NCI-H1930 (cell line): ENCODE measurements at regions not wholly inside any gene's neighbourhood (a gene's known extent, or its start where the extent isn't known, plus 50 kb on each side); places are given as distances from the start of the nearest gene placed in this dataset.

Experiments
- DNase-seq, 2 experiments: peaks; one replicate each; lab custom pipeline; 2025; lab: John Stamatoyannopoulos, UW

DNA sequence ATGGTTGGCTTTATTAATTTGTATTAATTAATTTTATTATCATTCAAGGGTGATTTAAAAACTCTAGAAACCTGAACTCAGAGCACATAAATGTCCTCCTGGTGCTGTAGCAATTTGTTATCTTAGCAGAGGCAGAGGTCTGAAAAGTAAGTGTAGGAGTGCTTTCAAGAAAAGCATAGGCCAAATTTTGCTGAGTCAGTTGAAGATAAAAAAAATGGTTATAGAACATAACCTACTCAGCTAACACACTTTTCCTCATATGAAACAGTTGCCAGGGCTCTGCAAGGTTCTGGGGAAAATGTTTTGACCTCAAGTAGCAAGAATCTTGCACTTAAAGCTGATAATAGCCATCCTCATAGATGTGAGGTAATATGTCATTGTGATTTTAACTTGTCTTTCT, 53.5 kb upstream of the CHODL start:
- no peak for DNase-seq

DNA sequence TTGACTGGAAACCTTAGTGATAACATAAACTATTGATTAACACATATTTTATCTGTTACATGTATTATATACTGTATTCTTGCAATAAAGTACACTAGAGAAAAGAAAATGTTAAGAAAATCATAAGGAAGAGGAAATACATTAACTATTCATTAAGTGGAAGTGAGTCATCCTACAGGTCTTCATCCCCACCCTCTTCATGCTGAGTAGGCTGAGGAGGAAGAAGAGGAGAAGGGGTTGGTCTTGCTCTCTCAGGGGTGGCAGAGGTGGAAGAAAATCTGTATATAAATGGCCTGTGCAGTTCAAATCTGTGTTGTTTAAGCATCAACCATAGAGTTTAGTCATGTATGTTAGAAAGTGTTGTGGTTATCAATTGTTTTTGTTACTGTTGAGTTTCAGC, 66.1 kb upstream of the CHODL start:
- DNase-seq = no peak

DNA sequence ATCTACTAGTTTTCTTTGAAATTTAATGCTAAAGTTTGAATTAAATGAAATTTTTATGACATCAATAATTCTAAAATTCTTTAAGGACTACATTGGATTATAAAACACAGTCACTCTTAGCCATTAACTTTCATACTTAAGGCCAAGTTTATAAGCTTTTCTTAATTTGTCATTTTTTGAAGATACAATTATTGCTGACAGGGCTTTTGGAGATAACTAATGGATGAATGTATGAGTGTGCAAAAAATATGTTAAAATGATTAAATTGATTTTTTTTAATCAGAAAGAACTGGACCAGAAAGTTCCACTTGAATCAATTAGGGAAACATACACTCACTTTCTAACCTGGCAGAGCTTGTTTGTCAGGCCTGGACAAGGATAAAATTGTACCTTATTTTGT, 70.3 kb upstream of the CHODL start:
- no peak for DNase-seq

DNA sequence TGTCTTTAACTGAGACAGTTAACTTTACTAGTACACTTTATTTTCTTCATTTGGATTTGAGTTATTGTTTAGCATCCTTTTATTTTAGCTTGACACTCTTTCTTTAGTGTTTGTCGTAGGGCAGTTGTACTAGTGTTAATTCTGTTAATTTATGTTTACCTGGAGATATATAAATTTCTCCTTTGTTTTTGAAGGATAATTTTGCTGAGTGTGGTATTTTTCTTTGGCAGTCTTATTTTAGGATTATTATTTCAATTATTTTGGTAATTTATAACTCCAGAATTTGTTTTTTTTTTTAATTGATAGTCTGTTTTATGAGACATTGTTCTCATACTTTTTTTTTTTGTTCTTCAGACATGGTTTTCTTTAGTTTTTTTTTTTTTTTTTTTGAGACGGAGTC, 73.8 kb upstream of the CHODL start:
- no peak for DNase-seq

DNA sequence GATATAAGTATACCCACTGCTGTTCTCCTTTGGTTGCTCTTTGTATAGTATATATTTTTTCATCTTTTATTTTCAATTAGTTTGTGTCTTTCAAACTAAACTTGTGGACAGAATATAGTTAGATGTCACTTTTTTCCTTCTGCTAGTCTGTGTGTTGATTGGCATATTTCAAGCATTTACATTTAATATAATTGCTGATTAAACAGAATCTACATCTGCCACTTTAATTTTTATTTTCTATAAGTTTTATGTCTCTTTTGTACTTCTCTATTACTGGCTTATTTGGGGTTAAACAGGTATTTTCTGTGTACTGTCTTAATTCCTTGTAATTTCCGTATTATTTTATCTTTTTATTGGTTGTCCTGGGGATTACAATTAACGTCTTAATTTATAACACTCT, 74.4 kb upstream of the CHODL start:
- no peak for DNase-seq

DNA sequence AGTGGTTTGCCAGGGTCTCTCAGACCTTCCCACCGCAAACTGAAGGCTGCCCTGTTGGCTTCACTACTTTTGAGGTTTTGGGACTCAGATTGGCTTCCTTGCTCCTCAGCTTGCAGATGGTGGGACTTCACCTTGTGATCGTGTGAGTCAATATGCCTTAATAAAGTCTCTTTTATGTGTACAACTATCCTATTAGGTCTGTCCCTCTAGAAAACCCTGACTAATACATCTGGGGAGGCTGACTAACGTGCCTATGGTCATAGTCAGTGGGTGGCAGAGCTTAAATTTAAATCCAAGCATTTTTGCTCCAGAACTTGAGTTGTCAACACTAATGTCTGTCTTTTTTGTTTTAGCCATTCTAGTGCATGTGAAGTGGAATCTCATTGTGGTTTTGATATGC, 76.5 kb upstream of the CHODL start:
- no peak for DNase-seq

DNA sequence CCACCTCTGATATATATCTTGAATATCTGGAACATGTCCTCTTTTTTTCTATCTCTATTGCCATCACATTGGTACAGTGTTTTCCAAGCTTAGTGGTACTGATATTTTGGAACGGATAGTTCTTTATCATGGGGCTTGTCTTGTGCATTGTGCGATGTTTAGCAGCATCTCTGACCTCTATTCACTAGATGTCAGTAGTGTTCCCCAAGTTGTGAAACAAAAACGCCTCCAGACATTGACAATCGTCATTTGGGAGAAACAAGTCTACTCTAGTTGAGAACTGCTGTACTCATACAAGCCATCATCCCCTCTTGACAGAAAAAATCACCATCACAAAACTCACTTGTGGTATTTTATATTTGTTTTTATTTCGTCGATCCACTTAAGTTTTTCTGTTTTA, 79.7 kb upstream of the CHODL start:
- no peak for DNase-seq

DNA sequence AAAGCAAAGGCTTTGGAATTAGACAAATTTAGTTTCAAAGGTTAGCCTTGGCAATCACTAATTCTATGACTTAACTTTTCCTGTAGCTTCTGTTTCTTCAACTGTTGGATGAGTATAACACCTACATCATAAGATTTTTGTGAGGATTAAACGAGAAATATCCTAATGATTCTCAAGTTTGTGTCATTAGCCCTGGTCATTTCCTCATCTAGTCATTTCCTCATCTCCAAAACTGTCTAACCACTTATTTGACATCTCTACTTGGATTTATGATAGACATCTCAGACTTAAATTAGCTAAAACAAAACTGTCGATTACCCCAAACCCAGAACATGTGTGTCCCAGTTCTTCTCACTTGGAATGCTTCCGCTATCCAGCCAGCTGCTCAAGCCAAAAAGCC, 80.2 kb upstream of the CHODL start:
- DNase-seq = no peak

DNA sequence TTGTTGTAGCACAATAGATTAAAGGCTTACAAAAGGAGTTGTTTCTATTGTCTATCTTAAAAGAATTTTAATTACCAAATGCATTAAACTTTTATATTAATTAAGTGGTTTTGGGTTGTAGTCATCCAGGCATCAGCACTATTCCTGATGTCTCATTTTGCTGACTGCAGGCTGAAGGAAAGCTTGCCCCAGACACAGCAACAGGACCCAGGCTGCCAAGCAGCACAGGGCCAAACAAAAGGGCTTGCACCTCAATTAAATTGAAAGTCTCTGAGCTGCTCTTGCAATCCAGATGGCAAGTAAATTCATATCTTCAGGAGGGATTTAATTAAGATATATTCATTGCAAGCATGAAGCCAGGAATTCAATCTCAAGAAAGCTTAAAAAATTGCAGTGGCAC, 80.7 kb upstream of the CHODL start:
- DNase-seq = no peak

DNA sequence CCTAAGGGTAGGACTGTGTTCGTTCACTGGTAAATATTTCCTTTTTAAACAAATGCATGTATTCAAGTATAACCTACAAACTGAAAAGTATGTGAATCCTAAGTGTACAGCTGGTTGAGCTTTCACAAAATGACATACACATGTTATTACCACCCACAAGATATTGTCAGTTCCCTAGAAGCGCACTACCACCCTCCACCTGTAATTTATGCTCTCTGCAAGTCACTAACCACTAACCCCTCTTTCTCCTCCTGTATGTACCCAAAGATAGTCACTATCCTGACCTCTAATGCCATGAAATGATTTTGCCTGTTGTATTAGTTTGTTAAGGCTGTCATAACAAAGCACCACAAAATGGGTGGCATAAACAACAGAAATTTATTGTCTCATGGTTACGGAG, 82.8 kb upstream of the CHODL start:
- DNase-seq = no peak

DNA sequence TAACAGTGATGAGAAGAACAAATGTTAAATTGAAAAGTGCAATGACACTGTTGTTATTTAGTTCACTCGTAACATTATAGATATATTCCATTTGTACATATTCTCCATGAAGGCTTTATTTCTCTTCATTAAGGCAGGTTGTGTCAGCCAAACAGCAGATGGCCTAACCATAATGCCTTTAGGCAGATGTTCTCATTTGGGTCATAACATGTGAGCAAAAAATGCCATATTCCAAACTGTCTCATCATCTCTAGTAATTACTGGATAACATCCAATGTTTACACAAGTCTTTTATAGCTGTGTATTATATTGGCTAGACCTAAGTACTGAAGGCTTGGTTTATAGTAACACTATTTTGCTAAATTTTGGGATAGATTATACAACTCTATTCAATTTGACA, 87.2 kb upstream of the CHODL start:
- no peak for DNase-seq

DNA sequence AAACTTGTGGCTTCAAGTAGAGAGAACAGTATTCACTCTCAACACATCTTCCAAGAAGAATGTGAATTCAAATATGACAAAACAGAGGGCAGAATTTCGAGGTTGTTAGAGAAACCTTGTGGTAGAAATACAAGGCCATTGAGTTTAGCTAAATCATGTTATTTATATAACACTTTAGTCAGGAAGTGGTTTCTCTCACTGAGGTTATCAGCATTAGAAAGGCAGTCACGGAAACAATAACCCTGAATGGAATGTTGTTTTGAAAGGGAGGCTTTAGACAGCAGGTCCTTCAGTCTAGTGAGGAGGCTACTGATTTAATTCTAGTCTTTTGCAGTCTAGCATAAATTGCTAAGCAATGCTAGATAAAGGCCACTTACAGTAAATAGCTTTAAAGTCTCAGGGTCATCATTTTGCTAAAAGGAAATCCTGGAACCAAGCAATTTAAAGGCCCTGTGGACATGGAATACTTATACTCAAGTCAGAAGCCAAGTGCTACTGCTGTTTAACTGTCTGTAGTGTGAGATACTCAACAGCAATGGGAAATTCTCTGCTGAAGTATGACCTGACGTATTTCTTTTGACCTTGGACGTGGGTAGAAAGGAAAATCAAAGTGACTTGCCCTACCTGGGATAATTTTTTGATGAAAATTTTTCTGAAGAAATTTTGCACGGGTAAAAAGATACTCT, 89.0 kb upstream of the CHODL start:
- DNase-seq = no peak

DNA sequence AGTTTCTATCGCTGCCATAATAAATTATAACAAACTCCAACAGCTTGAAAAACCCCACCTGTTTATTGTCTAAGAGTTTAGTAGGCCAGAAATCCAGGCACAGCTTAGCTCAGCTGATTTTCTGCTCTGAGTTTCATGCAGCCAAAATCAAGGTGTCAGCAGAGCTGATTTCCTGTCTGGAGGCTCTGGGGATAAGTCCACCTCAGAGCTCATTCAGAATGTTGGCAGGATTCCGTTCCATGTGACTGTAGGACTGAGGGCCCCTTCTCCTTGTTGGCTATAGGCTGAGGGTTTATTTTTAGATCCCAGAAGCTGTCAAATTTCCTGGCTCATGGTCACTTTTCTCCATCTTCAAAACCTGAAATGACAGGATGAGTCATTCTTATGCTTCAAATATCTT, 91.6 kb upstream of the CHODL start:
- DNase-seq = no peak

DNA sequence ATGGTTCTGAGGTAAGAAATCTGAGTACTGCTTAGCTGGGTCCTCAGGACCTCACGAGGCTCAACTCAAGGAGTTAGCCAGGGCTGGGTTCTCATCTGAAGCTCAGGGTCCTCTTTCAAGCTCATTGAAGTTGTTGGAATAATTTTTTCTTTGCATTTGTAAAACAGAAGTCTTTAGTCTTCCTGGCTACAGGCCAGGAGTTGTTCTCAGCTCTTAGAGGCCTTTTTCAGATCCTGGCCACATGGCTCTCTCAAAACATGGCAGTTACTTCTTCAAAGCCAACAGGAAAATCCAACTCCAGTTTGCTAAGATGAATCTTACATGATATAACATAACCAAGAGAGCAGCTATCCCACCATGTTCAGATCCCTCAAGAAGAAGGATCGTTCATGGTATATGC, 92.3 kb upstream of the CHODL start:
- no peak for DNase-seq

DNA sequence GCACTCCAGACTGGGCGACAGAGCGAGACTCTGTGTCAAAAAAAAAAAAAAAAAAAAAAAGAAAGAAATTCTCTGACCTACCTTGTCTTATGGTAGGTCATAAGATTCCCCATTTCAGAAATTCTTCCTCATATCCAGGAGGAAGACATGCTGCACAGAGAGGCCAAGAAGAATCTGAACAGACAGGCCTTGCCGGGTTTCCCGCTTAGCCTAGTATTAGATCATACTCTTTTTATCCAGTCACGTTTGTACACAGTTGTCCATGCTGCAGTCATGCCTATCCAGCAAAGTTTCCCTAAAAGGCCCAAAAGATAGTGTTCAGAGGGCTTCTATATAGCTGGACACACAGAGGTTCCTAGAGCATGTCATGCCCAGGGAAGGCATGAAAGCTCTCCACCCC, 93.6 kb upstream of the CHODL start:
- no peak for DNase-seq

DNA sequence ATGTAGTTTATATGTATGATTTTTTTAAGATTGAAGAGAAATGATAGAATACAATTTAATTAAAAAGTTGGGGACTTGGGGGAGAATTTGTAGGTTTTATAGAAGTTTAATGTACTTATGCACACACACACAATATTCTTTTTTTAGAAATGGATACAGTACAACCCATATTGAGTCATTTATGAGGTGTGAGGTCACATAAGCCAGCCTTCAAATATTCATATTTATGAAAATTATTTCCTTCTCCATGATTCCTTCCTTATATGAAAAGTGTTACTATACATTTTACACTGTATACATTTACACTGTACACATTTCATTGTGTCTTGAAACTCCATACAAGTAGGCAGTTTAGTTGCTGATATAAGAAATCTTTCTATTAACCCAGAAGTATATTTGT, 96.2 kb upstream of the CHODL start:
- no peak for DNase-seq

DNA sequence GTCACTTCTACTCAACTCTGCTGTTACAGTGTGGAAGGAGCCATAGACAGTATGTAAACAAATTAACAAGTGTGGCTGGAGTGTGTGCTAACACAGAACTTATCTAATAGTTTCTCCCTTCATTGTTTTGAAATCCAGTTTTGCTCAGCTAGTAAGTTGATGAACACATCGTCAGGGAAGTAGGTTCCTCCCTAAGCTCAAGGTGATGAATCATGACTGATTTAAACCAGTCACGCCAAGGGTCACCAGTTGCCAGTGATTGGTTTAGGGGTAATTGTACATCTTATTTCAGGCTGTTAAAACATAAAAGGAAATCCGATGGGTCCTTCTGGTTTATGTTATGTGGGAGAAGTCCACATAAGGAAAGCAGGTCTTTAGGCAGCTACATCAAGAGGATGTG, 97.0 kb upstream of the CHODL start:
- no peak for DNase-seq

DNA sequence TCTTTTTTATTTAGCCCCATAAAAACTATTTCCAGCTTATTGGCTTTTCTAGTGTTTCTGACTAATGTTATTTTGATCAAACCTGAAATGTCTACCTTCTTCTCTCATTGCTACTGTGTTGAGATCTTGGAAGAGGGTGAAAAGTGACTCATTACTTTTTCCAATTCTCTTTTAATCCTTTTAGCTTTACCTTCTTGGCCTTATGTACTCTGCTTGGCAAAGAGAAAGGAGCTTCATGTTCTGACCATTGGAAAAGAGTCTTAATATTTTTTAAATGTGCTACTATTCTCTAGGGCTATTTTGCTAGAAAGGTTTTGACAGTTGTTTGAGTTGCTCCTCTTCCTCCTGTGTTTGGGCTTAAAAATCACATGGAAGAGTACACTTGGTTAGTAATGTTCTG, 97.8 kb upstream of the CHODL start:
- no peak for DNase-seq

DNA sequence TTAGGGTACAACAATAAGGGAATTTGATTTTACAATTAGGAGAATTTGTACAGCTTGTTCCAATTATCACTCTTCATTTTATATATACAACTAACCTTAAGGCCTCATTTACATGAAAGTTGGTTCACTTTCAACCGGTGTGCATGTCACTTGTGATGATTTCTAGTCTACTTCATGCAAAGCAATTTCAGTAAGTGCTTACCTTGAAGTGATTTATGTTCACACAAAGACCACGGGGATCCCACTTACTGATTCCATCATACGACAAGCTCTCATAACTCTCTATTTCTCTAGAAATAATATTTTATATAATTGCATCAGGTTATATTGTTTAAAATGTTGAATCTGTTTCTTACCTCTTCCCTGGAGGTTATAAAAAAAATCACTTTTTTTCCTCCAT, 100.3 kb upstream of the CHODL start:
- DNase-seq = no peak

DNA sequence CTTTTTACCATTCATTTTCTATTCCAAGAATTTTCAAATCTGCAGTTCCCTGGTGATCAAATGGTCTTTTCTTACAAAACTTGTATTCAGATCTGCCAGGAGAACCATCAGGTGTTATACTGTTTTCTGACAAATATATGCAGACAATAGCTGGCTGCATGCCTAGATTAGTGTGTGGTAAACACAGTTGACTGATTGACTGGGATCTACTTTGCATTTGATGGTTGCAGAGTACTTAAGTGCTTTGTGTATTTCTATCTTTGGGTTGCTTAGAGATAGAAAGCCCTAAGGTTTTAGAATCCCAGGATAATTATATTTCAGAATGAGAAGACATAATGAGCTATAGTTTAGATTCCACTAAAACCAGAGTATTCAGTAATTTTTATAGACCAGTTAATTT, 102.0 kb upstream of the CHODL start:
- DNase-seq = peak in 1 of 2 experiments; percentile 11

DNA sequence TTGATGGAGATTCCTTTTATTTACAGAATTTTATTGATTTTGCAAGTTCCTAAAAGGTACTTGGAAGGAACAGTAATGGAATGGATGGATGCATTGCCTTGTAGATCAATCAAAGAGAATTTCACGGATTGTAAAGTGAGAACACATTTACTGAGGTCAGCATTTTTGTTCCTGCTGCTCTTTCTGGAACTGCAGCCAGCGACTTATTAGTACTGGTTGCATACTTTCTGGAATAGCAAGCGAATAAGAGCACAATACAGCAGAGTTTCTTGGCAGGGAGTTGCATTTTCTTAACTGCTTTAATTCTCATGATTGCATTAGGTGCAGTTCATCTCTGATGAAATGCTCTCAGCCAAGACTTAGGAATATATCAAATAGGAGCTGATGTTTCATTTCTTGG, 106.1 kb upstream of the CHODL start:
- no peak for DNase-seq

DNA sequence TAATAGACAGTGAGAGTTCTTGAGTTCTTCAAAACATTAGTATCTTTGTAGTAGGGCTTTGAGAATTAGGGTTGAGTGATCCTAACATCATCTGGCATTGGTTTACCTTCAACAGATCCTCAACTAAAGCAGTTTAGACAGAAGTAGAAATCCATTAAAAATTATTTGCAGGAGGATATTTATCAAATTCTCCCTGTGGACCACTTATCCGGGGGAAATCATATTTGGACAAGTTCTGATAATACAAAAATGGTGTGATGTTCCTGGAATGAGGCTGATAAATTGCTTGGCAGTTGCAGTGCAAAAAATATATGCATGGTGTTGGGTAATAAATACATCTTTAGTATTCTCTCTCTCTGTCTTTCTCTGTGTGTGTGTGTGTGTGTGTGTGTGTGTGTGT, 115.1 kb upstream of the CHODL start:
- no peak for DNase-seq

DNA sequence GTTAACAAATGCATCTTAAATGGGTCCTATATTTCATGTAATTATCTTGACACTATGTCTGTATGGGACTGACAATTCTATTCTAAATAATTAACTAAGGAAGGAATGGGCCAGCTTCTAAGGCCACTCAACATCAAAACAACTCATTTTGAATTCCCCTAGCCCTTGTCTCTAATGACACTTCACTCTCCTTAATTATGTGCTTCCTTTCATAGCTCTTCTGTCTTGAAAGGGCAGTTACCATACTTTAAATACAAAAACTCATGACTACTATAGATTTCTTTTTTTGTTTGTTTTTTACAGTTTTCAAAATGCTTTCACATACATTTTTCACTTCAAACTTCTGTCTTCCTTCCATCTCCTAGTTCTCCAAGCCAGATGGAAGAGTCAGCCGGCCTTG, 126.1 kb upstream of the CHODL start:
- no peak for DNase-seq

DNA sequence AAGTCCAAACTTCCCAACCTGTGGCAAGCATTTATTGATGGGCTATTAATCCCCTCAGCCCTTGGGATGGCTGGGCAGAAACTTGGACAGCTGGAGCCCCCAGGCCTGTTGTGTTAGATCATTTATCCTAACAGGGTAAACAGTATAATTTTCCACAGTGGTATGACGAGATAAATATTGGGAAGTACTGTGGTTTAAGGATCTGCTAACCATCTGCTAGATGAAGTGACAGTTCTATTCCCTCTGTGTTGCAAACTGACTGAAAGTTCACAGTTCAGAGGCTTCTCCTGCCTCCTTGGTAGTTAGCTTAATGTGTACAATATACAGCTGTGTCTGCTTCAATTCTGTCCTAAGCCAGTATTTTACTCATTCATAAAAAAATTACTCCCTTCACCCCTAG, 127.5 kb upstream of the CHODL start:
- DNase-seq = no peak

DNA sequence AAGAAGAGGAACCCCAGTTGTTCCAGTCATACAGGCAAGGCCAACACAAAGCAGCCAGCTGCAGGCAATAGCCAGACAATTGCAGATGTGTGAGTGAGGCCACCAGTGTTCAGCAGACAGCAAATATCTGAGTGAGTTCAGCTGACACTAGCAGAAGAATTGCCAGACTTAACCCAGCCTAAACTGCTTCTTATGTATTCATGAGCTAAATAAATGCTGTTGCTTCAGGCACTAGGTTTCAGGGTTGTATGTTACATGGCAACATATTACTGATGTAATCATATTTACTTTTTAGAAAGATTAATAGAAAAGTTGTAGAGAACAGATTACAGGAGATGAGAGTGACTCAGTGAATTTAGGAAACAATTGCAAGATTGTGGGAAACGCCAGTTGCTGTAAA, 129.8 kb upstream of the CHODL start:
- DNase-seq = no peak
